H9 (cell line): ENCODE measurements at regions not wholly inside any gene's neighbourhood (a gene's known extent, or its start where the extent isn't known, plus 50 kb on each side); places are given as distances from the start of the nearest gene placed in this dataset.
A peak's percentile ranks its signal among the peaks of the same experiment; 100 is the strongest.

Source experiments
- DNase-seq: peaks from one replicate; pipeline ENCODE4 v3.0.0-alpha.2; 2017
- H2AFZ ChIP-seq: one replicate; pipeline ENCODE4 v1.6.1; 2013; ENCODE audit warnings: mild to moderate bottlenecking, low read length, control low read depth, moderate library complexity
- H2AK5ac ChIP-seq: 2 replicates; pipeline ENCODE4 v1.6.1; 2013; ENCODE audit warnings: low read length, control low read depth, mixed read lengths; ENCODE audit not compliant: insufficient read length
- H2BK120ac ChIP-seq: one replicate; pipeline ENCODE4 v1.6.1; 2013; ENCODE audit warnings: low read depth, mild to moderate bottlenecking, low read length, control low read depth, inconsistent platforms; ENCODE audit not compliant: poor library complexity, severe bottlenecking
- H2BK12ac ChIP-seq: 2 replicates; pipeline ENCODE4 v1.6.1; 2013; ENCODE audit warnings: low read length, control low read depth, mixed read lengths, low read depth; ENCODE audit not compliant: insufficient read length
- H2BK15ac ChIP-seq: 2 replicates; pipeline ENCODE4 v1.6.1; 2013; ENCODE audit warnings: low read depth, low read length, control low read depth
- H2BK20ac ChIP-seq: one replicate; pipeline ENCODE4 v1.6.1; 2013; ENCODE audit warnings: low read depth, mild to moderate bottlenecking, low read length, control low read depth, inconsistent platforms; ENCODE audit not compliant: poor library complexity, severe bottlenecking
- H2BK5ac ChIP-seq: 2 replicates; pipeline ENCODE4 v1.6.1; 2013; ENCODE audit warnings: low read length, control low read depth, mixed read lengths; ENCODE audit not compliant: insufficient read length
- H3K14ac ChIP-seq: 2 replicates; pipeline ENCODE4 v1.6.1; 2013; ENCODE audit warnings: low read length, control low read depth; ENCODE audit not compliant: insufficient read depth
- H3K18ac ChIP-seq: 2 replicates; pipeline ENCODE4 v1.6.1; 2013; ENCODE audit warnings: low read depth, mild to moderate bottlenecking, mixed read lengths, low read length, control low read depth; ENCODE audit not compliant: insufficient read length
- H3K23ac ChIP-seq: 2 replicates; pipeline ENCODE4 v1.6.1; 2013; ENCODE audit warnings: low read length, control low read depth, mixed read lengths, low read depth; ENCODE audit not compliant: insufficient read length
- H3K23me2 ChIP-seq: 2 replicates; pipeline ENCODE4 v1.6.1; 2013; ENCODE audit warnings: low read depth, mild to moderate bottlenecking, mixed read lengths, low read length, control low read depth; ENCODE audit not compliant: insufficient read length, poor library complexity, severe bottlenecking
- H3K27ac ChIP-seq: 2 replicates; pipeline ENCODE4 v1.5.1; 2013; ENCODE audit warnings: low read length, control low read depth, mixed read lengths, low read depth; ENCODE audit not compliant: insufficient read length
- H3K27me3 ChIP-seq: 2 replicates; pipeline ENCODE4 v1.6.1; 2013; ENCODE audit warnings: low read length, control low read depth, inconsistent platforms; ENCODE audit not compliant: insufficient read depth
- H3K4ac ChIP-seq: 2 replicates; pipeline ENCODE4 v1.6.1; 2013; ENCODE audit warnings: low read depth, mild to moderate bottlenecking, control low read depth, inconsistent platforms, low read length, moderate library complexity
- H3K4me1 ChIP-seq: 2 replicates; pipeline ENCODE4 v1.6.1; 2013; ENCODE audit warnings: low read length, control low read depth, inconsistent platforms; ENCODE audit not compliant: insufficient read depth
- H3K4me2 ChIP-seq: 2 replicates; pipeline ENCODE4 v1.6.1; 2013; ENCODE audit warnings: low read length, control low read depth, mixed read lengths; ENCODE audit not compliant: insufficient read length, insufficient read depth
- H3K56ac ChIP-seq: 2 replicates; pipeline ENCODE4 v1.6.1; 2013; ENCODE audit warnings: low read depth, mild to moderate bottlenecking, mixed read lengths, low read length, control low read depth; ENCODE audit not compliant: insufficient read length
- H3K79me1 ChIP-seq: 2 replicates; pipeline ENCODE4 v1.6.1; 2013; ENCODE audit warnings: low read depth, mild to moderate bottlenecking, moderate library complexity, low read length, control low read depth, inconsistent platforms; ENCODE audit not compliant: insufficient read depth, poor library complexity, severe bottlenecking
- H3K79me2 ChIP-seq: 2 replicates; pipeline ENCODE4 v1.6.1; 2013; ENCODE audit warnings: low read length, control low read depth, inconsistent platforms; ENCODE audit not compliant: insufficient read depth
- H3K9ac ChIP-seq: 2 replicates; pipeline ENCODE4 v1.6.1; 2013; ENCODE audit warnings: low read length, control low read depth, mixed read lengths; ENCODE audit not compliant: insufficient read length; ENCODE audit errors: extremely low read depth
- H3K9me3 ChIP-seq: one replicate; pipeline ENCODE4 v1.6.1; 2013; ENCODE audit warnings: low read depth, low read length, inconsistent platforms; ENCODE audit not compliant: control insufficient read depth
- H3T11ph ChIP-seq: one replicate; pipeline ENCODE4 v1.6.1; 2013; ENCODE audit warnings: mild to moderate bottlenecking, low read length, control low read depth, inconsistent platforms
- H4K20me1 ChIP-seq: one replicate; pipeline ENCODE4 v1.6.1; 2013; ENCODE audit not compliant: control insufficient read depth, insufficient read length, insufficient read depth
- H4K5ac ChIP-seq: 2 replicates; pipeline ENCODE4 v1.6.1; 2013; ENCODE audit warnings: low read depth, mild to moderate bottlenecking, mixed read lengths, low read length, control low read depth; ENCODE audit not compliant: insufficient read length
- H4K8ac ChIP-seq: replicated peaks from 2 replicates; pipeline ENCODE4 v1.6.1; 2013; ENCODE audit warnings: low read length, control low read depth, mixed read lengths, low read depth; ENCODE audit not compliant: insufficient read length
- H4K91ac ChIP-seq: 2 replicates; pipeline ENCODE4 v1.6.1; 2013; ENCODE audit warnings: low read depth, mild to moderate bottlenecking, moderate library complexity, mixed read lengths, low read length, control low read depth; ENCODE audit not compliant: insufficient read length
- H3K27ac Mint-ChIP-seq, 3 experiments: 2 replicates in 2 of 3; 3 replicates in 1 of 3; pipeline ENCODE4 v1.8.0; 2020 to 2021; ENCODE audit warnings: mixed read lengths in 3 of 3, mild to moderate bottlenecking in 1 of 3, moderate library complexity in 1 of 3
- H3K27me3 Mint-ChIP-seq: 2 replicates; pipeline ENCODE4 v1.8.0; 2021; ENCODE audit warnings: low read depth, mild to moderate bottlenecking, moderate library complexity, mixed read lengths
- H3K36me3 Mint-ChIP-seq, 3 experiments: 2 replicates in 2 of 3; 3 replicates in 1 of 3; pipeline ENCODE4 v1.8.0; 2020 to 2021; ENCODE audit warnings: low read depth in 3 of 3, mixed read lengths in 3 of 3; ENCODE audit not compliant: insufficient read depth in 1 of 3
- H3K4me1 Mint-ChIP-seq, 2 experiments: 2 replicates each; pipeline ENCODE4 v1.8.0; 2020; ENCODE audit warnings: mixed read lengths in 2 of 2
- H3K4me3 Mint-ChIP-seq, 2 experiments: 2 replicates in 1 of 2; 3 replicates in 1 of 2; pipeline ENCODE4 v1.8.0; 2020 to 2021; ENCODE audit warnings: mild to moderate bottlenecking in 2 of 2, mixed read lengths in 2 of 2, moderate library complexity in 1 of 2
- H3K9me3 Mint-ChIP-seq, 2 experiments: 2 replicates in 1 of 2; 3 replicates in 1 of 2; pipeline ENCODE4 v1.8.0; 2020; ENCODE audit warnings: mild to moderate bottlenecking in 2 of 2, mixed read lengths in 2 of 2, moderate library complexity in 1 of 2
- WGBS: extraction: QIAGEN DNeasy Blood & Tissue Kit; methylation state at CpG from one replicate; pipeline ENCODE4 v1.1.7; 2013; ENCODE audit warnings: missing lambda C conversion rate, low lambda C conversion rate, mixed read lengths; ENCODE audit not compliant: insufficient read length; ENCODE audit errors: extremely low coverage; 5-methylcytosine and 5-hydroxymethylcytosine counted together
- TF ChIP-seq, protein P1 (sequence below): fragments of 200-600 bp; sonication (generic); conservative IDR thresholded peaks from 3 replicates; pipeline ENCODE4 v1.8.0; 2021; ENCODE audit warnings: antibody characterized with exemption, mild to moderate bottlenecking

DNA sequence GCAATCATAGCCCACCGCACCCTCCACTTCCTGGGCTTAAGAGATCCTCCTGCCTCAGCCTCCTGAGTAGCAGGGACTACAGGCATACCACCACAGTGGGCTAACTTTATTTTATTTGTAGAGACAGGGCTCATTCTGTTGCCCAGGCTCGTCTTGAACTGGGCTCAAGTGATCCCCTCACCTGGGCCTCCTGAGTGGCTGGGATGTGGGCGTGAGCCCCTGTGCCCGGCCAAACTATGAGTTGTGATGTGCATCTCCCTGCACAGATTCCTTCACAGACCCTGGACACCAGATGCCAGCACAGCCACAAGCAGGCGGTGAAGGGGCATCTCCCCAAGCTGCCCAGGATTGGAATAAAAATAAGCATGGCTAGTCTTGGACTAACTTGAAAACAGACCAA is 244.9 kb upstream of the IRX1 start:
- H3K27ac Mint-ChIP-seq = no peak overlapping the region
- H2AK5ac ChIP-seq = no peak overlapping the region
- H3K4me3 Mint-ChIP-seq = no peak overlapping the region

More for the DNA sequence above, 244.9 kb upstream of the IRX1 start:
- Histone ChIP-seq H3K4me1 (no peaks in the 10 kb centered on the region; the same call in 1 of the 2 replicates), H3K4me2 (no peak overlapping the region), H4K5ac (no peak overlapping the region), H3K4ac (no peak overlapping the region), H2BK120ac (no peak overlapping the region), H3T11ph (no peak overlapping the region), H3K9ac (no peak overlapping the region), H4K91ac (no peak overlapping the region), H3K23ac (no peak overlapping the region), H3K27me3 (no peaks in the 10 kb centered on the region), H3K27ac (no peak overlapping the region), H3K18ac (no peak overlapping the region), H4K8ac (no peak overlapping the region), H2BK5ac (no peak overlapping the region), H3K79me1 (no peaks in the 10 kb centered on the region), H3K56ac (no peak overlapping the region), H2BK20ac (no peak overlapping the region), H3K14ac (no peak overlapping the region), H3K23me2 (no peaks in the 10 kb centered on the region), H3K9me3 (no peaks in the 10 kb centered on the region), H3K79me2 (no peaks in the 10 kb centered on the region), H2BK15ac (no peak overlapping the region), H4K20me1 (no peaks in the 10 kb centered on the region), H2BK12ac (no peak overlapping the region), H2AFZ (no peak overlapping the region)
- peaks cover 8 to 11% of the 10 kb centered on the region in 2 experiments; a peak in 3 of 4 replicates for H3K4me1 Mint-ChIP-seq
- TF ChIP-seq, protein P1, sequence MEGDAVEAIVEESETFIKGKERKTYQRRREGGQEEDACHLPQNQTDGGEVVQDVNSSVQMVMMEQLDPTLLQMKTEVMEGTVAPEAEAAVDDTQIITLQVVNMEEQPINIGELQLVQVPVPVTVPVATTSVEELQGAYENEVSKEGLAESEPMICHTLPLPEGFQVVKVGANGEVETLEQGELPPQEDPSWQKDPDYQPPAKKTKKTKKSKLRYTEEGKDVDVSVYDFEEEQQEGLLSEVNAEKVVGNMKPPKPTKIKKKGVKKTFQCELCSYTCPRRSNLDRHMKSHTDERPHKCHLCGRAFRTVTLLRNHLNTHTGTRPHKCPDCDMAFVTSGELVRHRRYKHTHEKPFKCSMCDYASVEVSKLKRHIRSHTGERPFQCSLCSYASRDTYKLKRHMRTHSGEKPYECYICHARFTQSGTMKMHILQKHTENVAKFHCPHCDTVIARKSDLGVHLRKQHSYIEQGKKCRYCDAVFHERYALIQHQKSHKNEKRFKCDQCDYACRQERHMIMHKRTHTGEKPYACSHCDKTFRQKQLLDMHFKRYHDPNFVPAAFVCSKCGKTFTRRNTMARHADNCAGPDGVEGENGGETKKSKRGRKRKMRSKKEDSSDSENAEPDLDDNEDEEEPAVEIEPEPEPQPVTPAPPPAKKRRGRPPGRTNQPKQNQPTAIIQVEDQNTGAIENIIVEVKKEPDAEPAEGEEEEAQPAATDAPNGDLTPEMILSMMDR = no peak
- no CpG with 5 or more reads among the region's 5 CpGs for WGBS
- H3K36me3 Mint-ChIP-seq = peaks cover 0 to 4% (median 0%) of the 10 kb centered on the region in 3 experiments; a peak in 1 of 7 replicates
- H3K9me3 Mint-ChIP-seq = 0 out of 5 replicates have a peak, but pooled peaks cover 0 to 3% of the 10 kb centered on the region in 2 experiments
- H3K27me3 Mint-ChIP-seq = peaks cover 2% of the 10 kb centered on the region; the same call in 1 of the 2 replicates
- DNase-seq = peak; percentile 12
